Fibroblast of lung (primary cell): ENCODE measurements at regions not wholly inside any gene's neighbourhood (a gene's known extent, or its start where the extent isn't known, plus 50 kb on each side); places are given as distances from the start of the nearest gene placed in this dataset.

Source experiments
- CTCF ChIP-seq, 2 donors: IDR thresholded peaks in 1 of 2; conservative IDR thresholded peaks in 1 of 2; 1 replicate in 1 of 2; 2 replicates in 1 of 2; pipeline ENCODE4 v1.5.1; 2011 to 2012; ENCODE audit warnings: low read length in 2 of 2, control low read depth in 1 of 2, inconsistent platforms in 1 of 2, low read depth in 1 of 2, mild to moderate bottlenecking in 1 of 2
- EZH2 ChIP-seq: IDR thresholded peaks from 2 replicates; pipeline ENCODE4 v1.5.1; 2012; ENCODE audit warnings: low read length, control low read depth, mild to moderate bottlenecking; ENCODE audit errors: missing control alignments

DNA sequence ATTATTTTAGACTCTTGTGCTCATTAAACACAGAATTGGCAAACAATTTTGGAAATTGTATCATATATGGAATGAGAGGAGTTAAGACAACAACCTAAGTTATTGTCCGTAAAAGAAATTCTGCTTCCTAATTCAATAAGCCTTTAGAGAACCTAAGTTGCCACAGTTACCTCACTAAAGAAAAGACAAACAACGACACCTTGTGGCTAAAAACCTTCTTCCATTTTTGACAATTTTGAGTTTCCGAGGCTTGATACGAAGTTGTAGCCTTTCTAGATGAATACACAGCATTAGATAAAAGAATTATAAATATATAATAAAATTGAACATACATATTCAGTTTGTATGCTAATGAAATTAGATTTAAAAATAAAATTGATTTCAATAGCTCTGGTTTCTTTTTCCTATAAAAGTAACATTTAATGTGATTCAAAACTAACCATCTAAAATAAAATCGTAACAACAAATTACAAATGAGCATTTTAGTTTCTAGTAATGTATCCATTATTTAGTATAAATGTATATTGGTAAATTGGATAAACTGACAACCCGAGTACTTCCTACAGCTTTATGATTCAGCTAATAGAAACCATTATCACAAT, 275.1 kb downstream of the GPM6A start:
- peak; percentile 22 to 40 for TF ChIP-seq CTCF (conservative IDR thresholded peaks at IDR 0.05 in 1 of 2, IDR thresholded peaks at IDR 0.05 in 1 of 2; ENCODE audit: low read depth in 1 of 2, low read length in 2 of 2)
- no peak for TF ChIP-seq EZH2
